Smooth muscle cell (in vitro differentiated cells): ENCODE measurements at regions not wholly inside any gene's neighbourhood (a gene's known extent, or its start where the extent isn't known, plus 50 kb on each side); places are given as distances from the start of the nearest gene placed in this dataset.

Experiments
- DNase-seq: peaks from one replicate; lab custom pipeline; 2025; ENCODE audit not compliant: unreplicated experiment; lab: John Stamatoyannopoulos, UW
- H2AFZ ChIP-seq: fragments of 200-600 bp; sonication (generic); 2 replicates; pipeline ENCODE4 v1.6.0; 2016; ENCODE audit warnings: antibody characterized with exemption, low read depth, mild to moderate bottlenecking
- H3F3A ChIP-seq: fragments of 200-600 bp; sonication (generic); 2 replicates; pipeline ENCODE4 v1.6.0; 2017; ENCODE audit warnings: antibody characterized with exemption, low read depth
- H3K27ac ChIP-seq: fragments of 200-600 bp; sonication (generic); 2 replicates; pipeline ENCODE4 v1.5.1; 2016; ENCODE audit warnings: low read depth, mild to moderate bottlenecking
- H3K27me3 ChIP-seq: fragments of 200-600 bp; sonication (generic); 2 replicates; pipeline ENCODE4 v1.6.1; 2016; ENCODE audit warnings: low read depth, mild to moderate bottlenecking
- H3K36me3 ChIP-seq: fragments of 200-600 bp; sonication (generic); 2 replicates; pipeline ENCODE4 v1.5.1; 2016; ENCODE audit warnings: low read depth
- H3K4me1 ChIP-seq: fragments of 200-600 bp; sonication (generic); 2 replicates; pipeline ENCODE4 v1.5.1; 2016; ENCODE audit warnings: low read depth
- H3K4me2 ChIP-seq: fragments of 200-600 bp; sonication (generic); 2 replicates; pipeline ENCODE4 v1.6.0; 2016; ENCODE audit warnings: mild to moderate bottlenecking
- H3K4me3 ChIP-seq: fragments of 200-600 bp; sonication (generic); 2 replicates; pipeline ENCODE4 v1.5.1; 2016; ENCODE audit warnings: mild to moderate bottlenecking
- H3K79me2 ChIP-seq: fragments of 200-600 bp; sonication (generic); 2 replicates; pipeline ENCODE4 v1.6.0; 2016; ENCODE audit warnings: low read depth, mild to moderate bottlenecking
- H3K9ac ChIP-seq: fragments of 200-600 bp; sonication (generic); 2 replicates; pipeline ENCODE4 v1.6.0; 2016; ENCODE audit warnings: low read depth
- H3K9me3 ChIP-seq: fragments of 200-600 bp; sonication (generic); replicated peaks from 2 replicates; pipeline ENCODE4 v1.5.1; 2016; ENCODE audit warnings: low read depth
- H4K20me1 ChIP-seq: fragments of 200-600 bp; sonication (generic); 2 replicates; pipeline ENCODE4 v1.6.0; 2016; ENCODE audit warnings: low read depth
- CTCF ChIP-seq: fragments of 200-600 bp; sonication (generic); IDR thresholded peaks from 2 replicates; pipeline ENCODE4 v1.5.1; 2017; ENCODE audit warnings: borderline replicate concordance, mild to moderate bottlenecking, antibody characterized with exemption; ENCODE audit not compliant: insufficient read depth, poor library complexity, severe bottlenecking
- WGBS: methylation state at CpG from one replicate; pipeline ENCODE4 v1.1.7; 2016; ENCODE audit warnings: low lambda C conversion rate; 5-methylcytosine and 5-hydroxymethylcytosine counted together

DNA sequence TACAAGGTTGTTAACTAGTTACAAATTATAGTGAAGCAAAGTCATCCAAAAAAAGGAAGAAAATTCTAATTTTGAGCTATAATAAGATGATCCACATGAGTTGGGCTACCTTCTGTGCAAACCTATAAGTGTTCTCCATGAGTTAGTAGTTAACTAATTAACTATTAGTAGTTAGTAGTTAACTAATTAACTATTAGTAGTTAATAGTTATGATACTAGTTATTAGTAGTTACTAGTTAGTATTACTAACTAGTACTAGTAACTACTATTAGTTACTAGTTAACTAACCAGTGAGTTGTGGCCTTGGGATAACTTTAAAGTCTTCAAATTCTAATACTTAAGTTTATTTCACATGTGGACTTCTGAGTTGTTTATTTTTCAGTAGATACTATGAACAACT, 453.4 kb upstream of the GRM3 start:
- H3K27me3 ChIP-seq, result no peaks in the 10 kb centered on the region
- DNase-seq, result no peak
- H3K4me1 ChIP-seq, result no peaks in the 10 kb centered on the region
- H3K27ac ChIP-seq, result no peak overlapping the region
- no peak for TF ChIP-seq CTCF
- H3K4me2 ChIP-seq, result no peak overlapping the region
- H3K36me3 ChIP-seq, result no peaks in the 10 kb centered on the region
- no peaks in the 10 kb centered on the region for H3K9me3 ChIP-seq
- no peaks in the 10 kb centered on the region for H3F3A ChIP-seq
- H4K20me1 ChIP-seq, result no peaks in the 10 kb centered on the region
- H3K4me3 ChIP-seq, result no peak overlapping the region
- no peak overlapping the region for H2AFZ ChIP-seq
- no peaks in the 10 kb centered on the region for H3K79me2 ChIP-seq
- H3K9ac ChIP-seq, result no peak overlapping the region

DNA sequence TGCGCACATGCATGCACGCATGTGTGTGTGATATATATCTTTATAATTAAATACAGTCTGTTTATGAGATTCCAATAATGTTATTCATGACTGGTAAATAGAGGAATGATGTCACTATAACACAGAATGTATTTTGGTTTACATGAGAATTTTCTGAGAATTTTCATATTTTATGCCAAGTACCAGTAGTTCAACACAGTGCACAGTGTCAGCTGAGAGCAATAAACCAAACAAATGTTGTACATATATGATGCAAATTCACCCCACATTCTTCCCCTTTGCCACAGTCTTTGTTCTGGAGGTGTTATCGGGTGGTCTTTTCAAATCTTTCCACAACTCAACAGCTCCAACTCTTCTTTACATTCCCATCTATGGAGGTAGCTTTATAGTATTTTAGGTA, 462.2 kb upstream of the GRM3 start:
- H3K27me3 ChIP-seq, result no peaks in the 10 kb centered on the region
- no peaks in the 10 kb centered on the region for H3K79me2 ChIP-seq
- H4K20me1 ChIP-seq, result no peaks in the 10 kb centered on the region
- H3K36me3 ChIP-seq, result no peaks in the 10 kb centered on the region
- H3K4me3 ChIP-seq, result no peak overlapping the region
- H3K4me2 ChIP-seq, result no peak overlapping the region
- DNase-seq, result no peak
- H3K9me3 ChIP-seq, result no peaks in the 10 kb centered on the region
- no peak overlapping the region for H2AFZ ChIP-seq
- H3K4me1 ChIP-seq, result no peaks in the 10 kb centered on the region
- no peak overlapping the region for H3K27ac ChIP-seq
- no peak overlapping the region for H3K9ac ChIP-seq
- 81% methylated on average over 3 of the region's 3 CpGs for WGBS
- no peaks in the 10 kb centered on the region for H3F3A ChIP-seq
- TF ChIP-seq CTCF, result no peak

- no peaks in the 10 kb centered on the region for H3K4me1 ChIP-seq
- H3K4me2 ChIP-seq, result no peak overlapping the region
- 91% methylated on average over 1 of the region's 1 CpG for WGBS
- H3K79me2 ChIP-seq, result no peaks in the 10 kb centered on the region
- no peak for TF ChIP-seq CTCF
- no peak overlapping the region for H2AFZ ChIP-seq
- H3K9ac ChIP-seq, result no peak overlapping the region
- no peaks in the 10 kb centered on the region for H3K36me3 ChIP-seq
- H4K20me1 ChIP-seq, result no peaks in the 10 kb centered on the region
- no peak for DNase-seq
- H3K27me3 ChIP-seq, result no peaks in the 10 kb centered on the region
- no peak overlapping the region for H3K4me3 ChIP-seq
- no peaks in the 10 kb centered on the region for H3K9me3 ChIP-seq
- H3K27ac ChIP-seq, result no peak overlapping the region
- no peaks in the 10 kb centered on the region for H3F3A ChIP-seq
These were observed 478.9 kb upstream of the GRM3 start for GRCh38 chr7:86164827-86165226.

GRCh38 chr7:86158111-86158510, 485.6 kb upstream of the GRM3 start:
- WGBS, result 92% methylated on average over 4 of the region's 4 CpGs
- H3F3A ChIP-seq, result no peaks in the 10 kb centered on the region
- DNase-seq, result no peak
- no peak overlapping the region for H3K9ac ChIP-seq
- no peak overlapping the region for H3K4me3 ChIP-seq
- no peaks in the 10 kb centered on the region for H3K4me1 ChIP-seq
- H3K4me2 ChIP-seq, result no peak overlapping the region
- TF ChIP-seq CTCF, result no peak
- no peak overlapping the region for H2AFZ ChIP-seq
- no peaks in the 10 kb centered on the region for H3K79me2 ChIP-seq
- no peaks in the 10 kb centered on the region for H3K36me3 ChIP-seq
- H4K20me1 ChIP-seq, result no peaks in the 10 kb centered on the region
- no peaks in the 10 kb centered on the region for H3K27me3 ChIP-seq
- H3K9me3 ChIP-seq, result no peaks in the 10 kb centered on the region
- no peak overlapping the region for H3K27ac ChIP-seq
